ENCODE measurements at regions not wholly inside any gene's neighbourhood (a gene's known extent, or its start where the extent isn't known, plus 50 kb on each side); places are given as distances from the start of the nearest gene placed in this dataset.

- H3K4me1 ChIP-seq (ENCODE audit: control insufficient read depth in 3 of 3, insufficient read depth in 3 of 3, low read length in 3 of 3): no peaks in the 10 kb centered on the region
- H3K9me3 ChIP-seq (ENCODE audit: control insufficient read depth in 3 of 3, low read length in 3 of 3): no peaks in the 10 kb centered on the region
- H3K36me3 ChIP-seq (ENCODE audit: control insufficient read depth in 3 of 3, insufficient read depth in 3 of 3, low read length in 3 of 3): no peaks in the 10 kb centered on the region
- no peaks in the 10 kb centered on the region for H3K27me3 ChIP-seq (ENCODE audit: control insufficient read depth in 3 of 3, insufficient read depth in 3 of 3, low read length in 3 of 3)
- no peak overlapping the region for H3K4me3 ChIP-seq (ENCODE audit: low read length in 3 of 3)
- H3K27ac ChIP-seq (ENCODE audit: low read depth, low read length): no peak overlapping the region
- no peak overlapping the region for H3K9ac ChIP-seq (ENCODE audit: low read depth in 1 of 3, low read length in 3 of 3)
Measured at GRCh38 chr4:11724731-11725130, 296.0 kb upstream of the HS3ST1 start.

GRCh38 chr4:11722223-11722622, 293.5 kb upstream of the HS3ST1 start:
- Histone ChIP-seq H3K27me3 (ENCODE audit: control insufficient read depth in 3 of 3, insufficient read depth in 3 of 3, low read length in 3 of 3) (no peaks in the 10 kb centered on the region), H3K27ac (ENCODE audit: low read depth, low read length) (no peak overlapping the region)

GRCh38 chr4:11720292-11720691, 291.6 kb upstream of the HS3ST1 start:
- H3K27me3 ChIP-seq (ENCODE audit: control insufficient read depth in 3 of 3, insufficient read depth in 3 of 3, low read length in 3 of 3): no peaks in the 10 kb centered on the region
- no peak overlapping the region for H3K27ac ChIP-seq (ENCODE audit: low read depth, low read length)

More at GRCh38 chr4:11722223-11722622, 293.5 kb upstream of the HS3ST1 start:
- Histone ChIP-seq H3K36me3 (ENCODE audit: control insufficient read depth in 3 of 3, insufficient read depth in 3 of 3, low read length in 3 of 3) (no peaks in the 10 kb centered on the region), H3K9me3 (ENCODE audit: control insufficient read depth in 3 of 3, low read length in 3 of 3) (no peaks in the 10 kb centered on the region), H3K9ac (ENCODE audit: low read depth in 1 of 3, low read length in 3 of 3) (no peak overlapping the region), H3K4me3 (ENCODE audit: low read length in 3 of 3) (no peak overlapping the region), H3K4me1 (ENCODE audit: control insufficient read depth in 3 of 3, insufficient read depth in 3 of 3, low read length in 3 of 3) (no peaks in the 10 kb centered on the region)

GRCh38 chr4:11719879-11720278, 291.2 kb upstream of the HS3ST1 start:
- Histone ChIP-seq H3K27me3 (ENCODE audit: control insufficient read depth in 3 of 3, insufficient read depth in 3 of 3, low read length in 3 of 3) (no peaks in the 10 kb centered on the region), H3K4me3 (ENCODE audit: low read length in 3 of 3) (no peak overlapping the region), H3K9me3 (ENCODE audit: control insufficient read depth in 3 of 3, low read length in 3 of 3) (peaks cover 0 to 4% (median 0%) of the 10 kb centered on the region in 3 donors), H3K36me3 (ENCODE audit: control insufficient read depth in 3 of 3, insufficient read depth in 3 of 3, low read length in 3 of 3) (no peaks in the 10 kb centered on the region), H3K27ac (ENCODE audit: low read depth, low read length) (no peak overlapping the region), H3K9ac (ENCODE audit: low read depth in 1 of 3, low read length in 3 of 3) (no peak overlapping the region), H3K4me1 (ENCODE audit: control insufficient read depth in 3 of 3, insufficient read depth in 3 of 3, low read length in 3 of 3) (no peaks in the 10 kb centered on the region)

More at GRCh38 chr4:11720292-11720691, 291.6 kb upstream of the HS3ST1 start:
- peaks cover 0 to 4% (median 0%) of the 10 kb centered on the region in 3 donors for H3K9me3 ChIP-seq (ENCODE audit: control insufficient read depth in 3 of 3, low read length in 3 of 3)
- H3K36me3 ChIP-seq (ENCODE audit: control insufficient read depth in 3 of 3, insufficient read depth in 3 of 3, low read length in 3 of 3): no peaks in the 10 kb centered on the region
- H3K4me1 ChIP-seq (ENCODE audit: control insufficient read depth in 3 of 3, insufficient read depth in 3 of 3, low read length in 3 of 3): no peaks in the 10 kb centered on the region
- no peak overlapping the region for H3K4me3 ChIP-seq (ENCODE audit: low read length in 3 of 3)
- H3K9ac ChIP-seq (ENCODE audit: low read depth in 1 of 3, low read length in 3 of 3): no peak overlapping the region

- no peak overlapping the region for H3K27ac ChIP-seq (ENCODE audit: low read depth, low read length)
- H3K4me3 ChIP-seq (ENCODE audit: low read length in 3 of 3): no peak overlapping the region
- no peaks in the 10 kb centered on the region for H3K27me3 ChIP-seq (ENCODE audit: control insufficient read depth in 3 of 3, insufficient read depth in 3 of 3, low read length in 3 of 3)
- no peaks in the 10 kb centered on the region for H3K36me3 ChIP-seq (ENCODE audit: control insufficient read depth in 3 of 3, insufficient read depth in 3 of 3, low read length in 3 of 3)
- no peak overlapping the region for H3K9ac ChIP-seq (ENCODE audit: low read depth in 1 of 3, low read length in 3 of 3)
- H3K4me1 ChIP-seq (ENCODE audit: control insufficient read depth in 3 of 3, insufficient read depth in 3 of 3, low read length in 3 of 3): no peaks in the 10 kb centered on the region
- H3K9me3 ChIP-seq (ENCODE audit: control insufficient read depth in 3 of 3, low read length in 3 of 3): peaks cover 0 to 4% (median 0%) of the 10 kb centered on the region in 3 donors
Measured at GRCh38 chr4:11715753-11716521, 287.2 kb upstream of the HS3ST1 start.

- Histone ChIP-seq H3K4me1 (ENCODE audit: control insufficient read depth in 3 of 3, insufficient read depth in 3 of 3, low read length in 3 of 3) (no peaks in the 10 kb centered on the region), H3K4me3 (ENCODE audit: low read length in 3 of 3) (no peak overlapping the region), H3K27ac (ENCODE audit: low read depth, low read length) (no peak overlapping the region), H3K9me3 (ENCODE audit: control insufficient read depth in 3 of 3, low read length in 3 of 3) (no peaks in the 10 kb centered on the region), H3K36me3 (ENCODE audit: control insufficient read depth in 3 of 3, insufficient read depth in 3 of 3, low read length in 3 of 3) (no peaks in the 10 kb centered on the region), H3K27me3 (ENCODE audit: control insufficient read depth in 3 of 3, insufficient read depth in 3 of 3, low read length in 3 of 3) (no peaks in the 10 kb centered on the region), H3K9ac (ENCODE audit: low read depth in 1 of 3, low read length in 3 of 3) (no peak overlapping the region)
Measured at GRCh38 chr4:11710453-11711093, 281.9 kb upstream of the HS3ST1 start.

- Histone ChIP-seq H3K36me3 (ENCODE audit: control insufficient read depth in 3 of 3, insufficient read depth in 3 of 3, low read length in 3 of 3) (no peaks in the 10 kb centered on the region), H3K4me3 (ENCODE audit: low read length in 3 of 3) (no peak overlapping the region), H3K9ac (ENCODE audit: low read depth in 1 of 3, low read length in 3 of 3) (no peak overlapping the region), H3K9me3 (ENCODE audit: control insufficient read depth in 3 of 3, low read length in 3 of 3) (no peaks in the 10 kb centered on the region), H3K27ac (ENCODE audit: low read depth, low read length) (no peak overlapping the region), H3K4me1 (ENCODE audit: control insufficient read depth in 3 of 3, insufficient read depth in 3 of 3, low read length in 3 of 3) (no peaks in the 10 kb centered on the region), H3K27me3 (ENCODE audit: control insufficient read depth in 3 of 3, insufficient read depth in 3 of 3, low read length in 3 of 3) (no peaks in the 10 kb centered on the region)
Measured at GRCh38 chr4:11704186-11704830, 275.6 kb upstream of the HS3ST1 start.

GRCh38 chr4:11702886-11703557, 274.3 kb upstream of the HS3ST1 start:
- Histone ChIP-seq H3K27ac (ENCODE audit: low read depth, low read length) (no peak overlapping the region), H3K36me3 (ENCODE audit: control insufficient read depth in 3 of 3, insufficient read depth in 3 of 3, low read length in 3 of 3) (no peaks in the 10 kb centered on the region), H3K9ac (ENCODE audit: low read depth in 1 of 3, low read length in 3 of 3) (no peak overlapping the region), H3K4me3 (ENCODE audit: low read length in 3 of 3) (no peak overlapping the region), H3K4me1 (ENCODE audit: control insufficient read depth in 3 of 3, insufficient read depth in 3 of 3, low read length in 3 of 3) (no peaks in the 10 kb centered on the region), H3K27me3 (ENCODE audit: control insufficient read depth in 3 of 3, insufficient read depth in 3 of 3, low read length in 3 of 3) (no peaks in the 10 kb centered on the region), H3K9me3 (ENCODE audit: control insufficient read depth in 3 of 3, low read length in 3 of 3) (no peaks in the 10 kb centered on the region)

GRCh38 chr4:11701966-11702725, 273.5 kb upstream of the HS3ST1 start:
- no peaks in the 10 kb centered on the region for H3K27me3 ChIP-seq (ENCODE audit: control insufficient read depth in 3 of 3, insufficient read depth in 3 of 3, low read length in 3 of 3)
- H3K36me3 ChIP-seq (ENCODE audit: control insufficient read depth in 3 of 3, insufficient read depth in 3 of 3, low read length in 3 of 3): no peaks in the 10 kb centered on the region
- no peak overlapping the region for H3K4me3 ChIP-seq (ENCODE audit: low read length in 3 of 3)
- no peak overlapping the region for H3K9ac ChIP-seq (ENCODE audit: low read depth in 1 of 3, low read length in 3 of 3)
- no peaks in the 10 kb centered on the region for H3K4me1 ChIP-seq (ENCODE audit: control insufficient read depth in 3 of 3, insufficient read depth in 3 of 3, low read length in 3 of 3)
- no peak overlapping the region for H3K27ac ChIP-seq (ENCODE audit: low read depth, low read length)
- no peaks in the 10 kb centered on the region for H3K9me3 ChIP-seq (ENCODE audit: control insufficient read depth in 3 of 3, low read length in 3 of 3)

Data from skeletal muscle tissue (tissue), 3 donors.